ENCODE measurements at regions not wholly inside any gene's neighbourhood (a gene's known extent, or its start where the extent isn't known, plus 50 kb on each side); places are given as distances from the start of the nearest gene placed in this dataset.

GRCh38 chr4:89549907-89550306 is 242.3 kb upstream of the GPRIN3 start:
- Mint-ChIP-seq H3K4me3 (no peak overlapping the region), H3K36me3 (ENCODE audit: low read depth) (no peaks in the 10 kb centered on the region), H3K27ac (no peak overlapping the region), H3K4me1 (ENCODE audit: low read depth) (no peaks in the 10 kb centered on the region), H3K9me3 (peaks cover 11% of the 10 kb centered on the region), H3K27me3 (ENCODE audit: low read depth) (peaks cover 4% of the 10 kb centered on the region)

GRCh38 chr4:89545315-89545714 is 237.7 kb upstream of the GPRIN3 start:
- Mint-ChIP-seq H3K9me3 (peaks cover 25% of the 10 kb centered on the region), H3K4me3 (no peak overlapping the region), H3K27me3 (ENCODE audit: low read depth) (peaks cover 4% of the 10 kb centered on the region), H3K4me1 (ENCODE audit: low read depth) (no peaks in the 10 kb centered on the region), H3K27ac (no peak overlapping the region), H3K36me3 (ENCODE audit: low read depth) (no peaks in the 10 kb centered on the region)

- Mint-ChIP-seq H3K36me3 (ENCODE audit: low read depth) (no peaks in the 10 kb centered on the region), H3K4me1 (ENCODE audit: low read depth) (peaks cover 2% of the 10 kb centered on the region), H3K27ac (no peak overlapping the region), H3K4me3 (no peak overlapping the region), H3K9me3 (peaks cover 25% of the 10 kb centered on the region), H3K27me3 (ENCODE audit: low read depth) (no peaks in the 10 kb centered on the region)
Observed at GRCh38 chr4:89541998-89542397, 234.4 kb upstream of the GPRIN3 start.

GRCh38 chr4:89539797-89540711 is 232.5 kb upstream of the GPRIN3 start:
- Mint-ChIP-seq H3K4me1 (ENCODE audit: low read depth) (peaks cover 2% of the 10 kb centered on the region), H3K27ac (no peak overlapping the region), H3K9me3 (peaks cover 14% of the 10 kb centered on the region), H3K36me3 (ENCODE audit: low read depth) (no peaks in the 10 kb centered on the region), H3K4me3 (no peak overlapping the region), H3K27me3 (ENCODE audit: low read depth) (peaks cover 7% of the 10 kb centered on the region)

- Mint-ChIP-seq H3K27me3 (ENCODE audit: low read depth) (peaks cover 7% of the 10 kb centered on the region), H3K36me3 (ENCODE audit: low read depth) (no peaks in the 10 kb centered on the region), H3K27ac (no peak overlapping the region), H3K4me1 (ENCODE audit: low read depth) (peaks cover 2% of the 10 kb centered on the region), H3K9me3 (peaks cover 11% of the 10 kb centered on the region), H3K4me3 (no peak overlapping the region)
Observed at GRCh38 chr4:89539374-89539773, 231.8 kb upstream of the GPRIN3 start.

- peaks cover 2% of the 10 kb centered on the region for H3K4me1 Mint-ChIP-seq (ENCODE audit: low read depth)
- H3K36me3 Mint-ChIP-seq (ENCODE audit: low read depth), result no peaks in the 10 kb centered on the region
- H3K9me3 Mint-ChIP-seq, result peaks cover 8% of the 10 kb centered on the region
- H3K4me3 Mint-ChIP-seq, result no peak overlapping the region
- peaks cover 7% of the 10 kb centered on the region for H3K27me3 Mint-ChIP-seq (ENCODE audit: low read depth)
- H3K27ac Mint-ChIP-seq, result no peak overlapping the region
Observed at GRCh38 chr4:89538886-89539285, 231.3 kb upstream of the GPRIN3 start.

- no peaks in the 10 kb centered on the region for H3K36me3 Mint-ChIP-seq (ENCODE audit: low read depth)
- no peak overlapping the region for H3K4me3 Mint-ChIP-seq
- peaks cover 7% of the 10 kb centered on the region for H3K27me3 Mint-ChIP-seq (ENCODE audit: low read depth)
- peaks cover 2% of the 10 kb centered on the region for H3K4me1 Mint-ChIP-seq (ENCODE audit: low read depth)
- H3K27ac Mint-ChIP-seq, result no peak overlapping the region
- H3K9me3 Mint-ChIP-seq, result peaks cover 3% of the 10 kb centered on the region
Observed at GRCh38 chr4:89538171-89538570, 230.6 kb upstream of the GPRIN3 start.

- Mint-ChIP-seq H3K4me1 (ENCODE audit: low read depth) (peaks cover 2% of the 10 kb centered on the region), H3K9me3 (no peaks in the 10 kb centered on the region), H3K36me3 (ENCODE audit: low read depth) (no peaks in the 10 kb centered on the region), H3K27ac (no peak overlapping the region), H3K4me3 (no peak overlapping the region), H3K27me3 (ENCODE audit: low read depth) (peaks cover 13% of the 10 kb centered on the region)
Observed at GRCh38 chr4:89537281-89537680, 229.7 kb upstream of the GPRIN3 start.

- H3K27ac Mint-ChIP-seq, result no peak overlapping the region
- no peak overlapping the region for H3K4me3 Mint-ChIP-seq
- H3K36me3 Mint-ChIP-seq (ENCODE audit: low read depth), result no peaks in the 10 kb centered on the region
- H3K27me3 Mint-ChIP-seq (ENCODE audit: low read depth), result peaks cover 21% of the 10 kb centered on the region
- H3K4me1 Mint-ChIP-seq (ENCODE audit: low read depth), result peaks cover 2% of the 10 kb centered on the region
- no peaks in the 10 kb centered on the region for H3K9me3 Mint-ChIP-seq
Observed at GRCh38 chr4:89535251-89535650, 227.7 kb upstream of the GPRIN3 start.

GRCh38 chr4:89534356-89534755 is 226.8 kb upstream of the GPRIN3 start:
- Mint-ChIP-seq H3K9me3 (no peaks in the 10 kb centered on the region), H3K27me3 (ENCODE audit: low read depth) (peaks cover 21% of the 10 kb centered on the region), H3K27ac (no peak overlapping the region), H3K36me3 (ENCODE audit: low read depth) (no peaks in the 10 kb centered on the region), H3K4me3 (no peak overlapping the region), H3K4me1 (ENCODE audit: low read depth) (no peaks in the 10 kb centered on the region)

GRCh38 chr4:89531932-89532640 is 224.5 kb upstream of the GPRIN3 start:
- Mint-ChIP-seq H3K4me1 (ENCODE audit: low read depth) (peaks cover 5% of the 10 kb centered on the region), H3K36me3 (ENCODE audit: low read depth) (no peaks in the 10 kb centered on the region), H3K27ac (no peak overlapping the region), H3K27me3 (ENCODE audit: low read depth) (peaks cover 32% of the 10 kb centered on the region), H3K4me3 (no peak overlapping the region), H3K9me3 (no peaks in the 10 kb centered on the region)

GRCh38 chr4:89528526-89529133 is 221.0 kb upstream of the GPRIN3 start:
- H3K4me3 Mint-ChIP-seq, result no peak overlapping the region
- peaks cover 5% of the 10 kb centered on the region for H3K4me1 Mint-ChIP-seq (ENCODE audit: low read depth)
- H3K27me3 Mint-ChIP-seq (ENCODE audit: low read depth), result peaks cover 39% of the 10 kb centered on the region

GRCh38 chr4:89521826-89522225 is 214.2 kb upstream of the GPRIN3 start:
- Mint-ChIP-seq H3K27me3 (ENCODE audit: low read depth) (peaks cover 49% of the 10 kb centered on the region), H3K9me3 (no peaks in the 10 kb centered on the region), H3K36me3 (ENCODE audit: low read depth) (no peaks in the 10 kb centered on the region), H3K4me1 (ENCODE audit: low read depth) (no peaks in the 10 kb centered on the region), H3K27ac (no peak overlapping the region), H3K4me3 (no peak overlapping the region)

More at GRCh38 chr4:89528526-89529133, 221.0 kb upstream of the GPRIN3 start:
- Mint-ChIP-seq H3K9me3 (no peaks in the 10 kb centered on the region), H3K36me3 (ENCODE audit: low read depth) (no peaks in the 10 kb centered on the region), H3K27ac (no peak overlapping the region)

- Mint-ChIP-seq H3K27me3 (ENCODE audit: low read depth) (peaks cover 52% of the 10 kb centered on the region), H3K9me3 (no peaks in the 10 kb centered on the region)
Observed at GRCh38 chr4:89519771-89520320, 212.2 kb upstream of the GPRIN3 start.

More at GRCh38 chr4:89519771-89520320, 212.2 kb upstream of the GPRIN3 start:
- Mint-ChIP-seq H3K36me3 (ENCODE audit: low read depth) (no peaks in the 10 kb centered on the region), H3K4me1 (ENCODE audit: low read depth) (no peaks in the 10 kb centered on the region), H3K27ac (no peak overlapping the region), H3K4me3 (no peak overlapping the region)

Data from T-helper 1 cell treated with Interleukin-12 subunit alpha and Interleukin-12 subunit beta and Interleukin-4 antibody, amounts not matched to agents 30 μg/mL and 1 μg/mL, for 36 hours (primary cell).